ENCODE measurements at regions not wholly inside any gene's neighbourhood (a gene's known extent, or its start where the extent isn't known, plus 50 kb on each side); places are given as distances from the start of the nearest gene placed in this dataset.

DNA sequence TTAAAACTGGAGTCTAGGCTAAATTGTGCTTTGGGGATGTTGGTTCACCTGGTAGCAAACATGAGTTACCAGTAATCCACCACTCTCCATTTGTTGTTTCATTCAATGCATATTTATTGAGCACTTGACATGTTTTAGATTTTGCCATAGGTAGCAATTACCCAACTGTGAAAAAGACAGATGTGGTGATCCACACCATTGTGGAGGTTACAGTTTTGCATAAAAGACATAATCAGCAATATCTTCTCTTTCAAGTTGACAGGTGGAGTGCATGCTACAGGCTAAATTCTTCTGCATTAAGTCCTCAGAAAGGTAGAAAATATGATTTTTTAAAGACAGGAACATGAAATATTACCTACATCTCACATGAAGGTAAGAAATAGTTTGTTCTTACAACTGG, 143.0 kb upstream of the TSHZ2 start:
- H3K36me3 ChIP-seq = no peaks in the 10 kb centered on the region
- TF ChIP-seq, protein P1, sequence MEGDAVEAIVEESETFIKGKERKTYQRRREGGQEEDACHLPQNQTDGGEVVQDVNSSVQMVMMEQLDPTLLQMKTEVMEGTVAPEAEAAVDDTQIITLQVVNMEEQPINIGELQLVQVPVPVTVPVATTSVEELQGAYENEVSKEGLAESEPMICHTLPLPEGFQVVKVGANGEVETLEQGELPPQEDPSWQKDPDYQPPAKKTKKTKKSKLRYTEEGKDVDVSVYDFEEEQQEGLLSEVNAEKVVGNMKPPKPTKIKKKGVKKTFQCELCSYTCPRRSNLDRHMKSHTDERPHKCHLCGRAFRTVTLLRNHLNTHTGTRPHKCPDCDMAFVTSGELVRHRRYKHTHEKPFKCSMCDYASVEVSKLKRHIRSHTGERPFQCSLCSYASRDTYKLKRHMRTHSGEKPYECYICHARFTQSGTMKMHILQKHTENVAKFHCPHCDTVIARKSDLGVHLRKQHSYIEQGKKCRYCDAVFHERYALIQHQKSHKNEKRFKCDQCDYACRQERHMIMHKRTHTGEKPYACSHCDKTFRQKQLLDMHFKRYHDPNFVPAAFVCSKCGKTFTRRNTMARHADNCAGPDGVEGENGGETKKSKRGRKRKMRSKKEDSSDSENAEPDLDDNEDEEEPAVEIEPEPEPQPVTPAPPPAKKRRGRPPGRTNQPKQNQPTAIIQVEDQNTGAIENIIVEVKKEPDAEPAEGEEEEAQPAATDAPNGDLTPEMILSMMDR (IDR thresholded peaks at IDR 0.05) = no peak
- no peaks in the 10 kb centered on the region for H3K27me3 ChIP-seq
- no peaks in the 10 kb centered on the region for H3K4me1 ChIP-seq (ENCODE audit: control insufficient read depth in 1 of 2, insufficient read depth in 1 of 2, low read depth in 1 of 2, low read length in 1 of 2)
- H3K27ac ChIP-seq = no peak overlapping the region
- no peak overlapping the region for H3K4me3 ChIP-seq (ENCODE audit: low read depth in 1 of 2, low read length in 1 of 2)
- H3K9me3 ChIP-seq = no peaks in the 10 kb centered on the region

DNA sequence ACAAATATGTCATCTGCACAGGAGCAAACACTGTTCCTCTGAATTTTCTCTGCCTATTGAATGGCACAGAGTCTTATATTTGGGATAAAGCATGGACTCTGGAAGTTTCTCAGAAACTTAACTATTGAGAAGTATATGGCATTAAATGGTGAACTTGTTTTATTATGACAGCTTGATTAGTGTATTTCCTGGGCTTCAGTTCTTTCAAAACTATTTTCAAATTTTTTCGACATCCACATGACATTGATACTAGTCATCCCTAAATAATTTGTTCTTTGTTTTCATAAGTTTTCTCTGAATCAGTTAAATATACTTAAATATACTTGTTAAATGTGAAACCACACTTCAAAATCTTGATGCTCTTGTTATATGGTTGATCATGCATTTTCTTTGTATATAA, 144.0 kb upstream of the TSHZ2 start:
- TF ChIP-seq, protein P1 (IDR thresholded peaks at IDR 0.05) = no peak
- H3K27ac ChIP-seq = no peak overlapping the region
- H3K36me3 ChIP-seq = no peaks in the 10 kb centered on the region
- no peak overlapping the region for H3K4me3 ChIP-seq (ENCODE audit: low read depth in 1 of 2, low read length in 1 of 2)
- H3K27me3 ChIP-seq = no peaks in the 10 kb centered on the region
- H3K9me3 ChIP-seq = no peaks in the 10 kb centered on the region
- no peaks in the 10 kb centered on the region for H3K4me1 ChIP-seq (ENCODE audit: control insufficient read depth in 1 of 2, insufficient read depth in 1 of 2, low read depth in 1 of 2, low read length in 1 of 2)

DNA sequence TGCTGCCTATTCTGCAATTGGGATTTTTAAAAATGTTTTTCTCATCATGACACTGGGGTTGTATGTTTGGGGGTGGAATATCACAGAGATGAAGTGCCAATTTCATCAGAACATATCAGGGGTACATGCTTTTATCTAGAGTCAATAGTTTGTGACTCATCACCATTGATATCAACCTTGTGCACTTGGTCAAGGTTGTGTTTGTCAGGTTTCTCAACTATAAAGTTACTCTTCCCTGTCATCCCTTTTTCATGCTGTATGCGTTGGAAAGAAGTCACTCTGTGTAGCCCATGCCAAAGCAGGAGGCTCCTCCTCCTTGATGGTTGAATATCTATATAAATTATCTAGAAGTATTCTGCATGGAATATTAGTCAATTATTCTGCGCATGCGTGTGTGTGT, 145.4 kb upstream of the TSHZ2 start:
- H3K27ac ChIP-seq = no peak overlapping the region
- no peaks in the 10 kb centered on the region for H3K4me1 ChIP-seq (ENCODE audit: control insufficient read depth in 1 of 2, insufficient read depth in 1 of 2, low read depth in 1 of 2, low read length in 1 of 2)
- no peaks in the 10 kb centered on the region for H3K9me3 ChIP-seq
- H3K36me3 ChIP-seq = no peaks in the 10 kb centered on the region
- H3K4me3 ChIP-seq (ENCODE audit: low read depth in 1 of 2, low read length in 1 of 2) = no peak overlapping the region
- no peaks in the 10 kb centered on the region for H3K27me3 ChIP-seq
- TF ChIP-seq, protein P1 (IDR thresholded peaks at IDR 0.05) = no peak

DNA sequence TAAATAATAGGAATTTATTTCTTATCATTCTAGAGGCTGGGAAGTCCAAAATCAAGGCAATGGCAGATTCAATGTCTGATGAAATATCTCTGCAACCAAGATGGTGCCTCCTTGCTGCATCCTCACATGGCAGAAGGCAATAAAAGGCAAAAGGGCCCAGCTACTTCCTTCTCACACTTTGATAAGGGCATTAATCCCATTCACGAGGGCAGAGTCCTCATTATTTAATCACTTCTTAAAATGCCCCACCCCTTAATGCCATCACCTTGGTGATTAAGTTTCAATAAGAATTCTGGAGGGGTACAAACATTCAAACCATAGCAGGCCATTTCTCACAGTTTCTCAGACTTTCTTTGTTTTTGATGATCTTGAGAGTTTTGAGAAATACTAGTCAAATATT, 145.8 kb upstream of the TSHZ2 start:
- H3K27ac ChIP-seq = no peak overlapping the region
- no peaks in the 10 kb centered on the region for H3K36me3 ChIP-seq
- TF ChIP-seq, protein P1 (IDR thresholded peaks at IDR 0.05) = no peak
- no peaks in the 10 kb centered on the region for H3K9me3 ChIP-seq
- H3K4me3 ChIP-seq (ENCODE audit: low read depth in 1 of 2, low read length in 1 of 2) = no peak overlapping the region
- no peaks in the 10 kb centered on the region for H3K27me3 ChIP-seq
- no peaks in the 10 kb centered on the region for H3K4me1 ChIP-seq (ENCODE audit: control insufficient read depth in 1 of 2, insufficient read depth in 1 of 2, low read depth in 1 of 2, low read length in 1 of 2)

DNA sequence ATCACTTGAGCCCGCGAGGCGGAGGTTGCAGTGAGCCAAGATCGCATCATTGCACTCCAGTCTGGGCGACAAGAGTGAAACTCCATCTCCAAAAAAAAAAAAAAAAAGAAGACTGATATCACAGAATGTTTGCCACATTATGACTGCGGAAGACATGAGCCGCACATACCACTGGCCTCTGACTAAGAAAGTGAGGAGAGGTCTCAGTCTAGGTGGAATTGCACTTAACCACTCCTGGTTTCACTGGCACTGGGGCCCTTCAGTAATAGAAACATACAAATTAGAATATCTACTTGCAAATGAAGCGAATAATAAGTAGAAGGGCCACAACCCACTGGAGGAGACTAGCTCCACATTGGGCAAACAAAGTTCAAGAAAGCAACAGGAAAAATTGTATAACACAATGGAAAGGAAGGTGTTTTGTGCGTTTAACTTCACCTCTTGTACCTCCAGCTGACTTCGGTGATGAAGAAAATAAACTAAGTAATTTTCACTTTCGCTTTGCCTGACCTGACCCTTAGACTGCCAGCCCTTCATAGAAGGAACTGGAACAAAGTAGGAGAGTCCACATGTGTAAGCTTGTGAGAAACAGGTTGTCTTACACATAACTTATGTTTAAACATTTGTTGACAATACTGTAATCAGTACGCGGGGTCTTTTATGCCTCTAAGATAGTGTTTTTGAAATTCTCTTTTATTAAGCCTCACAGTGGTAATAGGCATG, 147.5 kb upstream of the TSHZ2 start:
- no peak overlapping the region for H3K4me3 ChIP-seq (ENCODE audit: low read depth in 1 of 2, low read length in 1 of 2)
- no peaks in the 10 kb centered on the region for H3K4me1 ChIP-seq (ENCODE audit: control insufficient read depth in 1 of 2, insufficient read depth in 1 of 2, low read depth in 1 of 2, low read length in 1 of 2)
- H3K9me3 ChIP-seq = no peaks in the 10 kb centered on the region
- TF ChIP-seq, protein P1 (IDR thresholded peaks at IDR 0.05) = no peak
- H3K36me3 ChIP-seq = no peaks in the 10 kb centered on the region
- no peak overlapping the region for H3K27ac ChIP-seq
- H3K27me3 ChIP-seq = no peaks in the 10 kb centered on the region
